Keratinocyte (primary cell): ENCODE measurements at regions not wholly inside any gene's neighbourhood (a gene's known extent, or its start where the extent isn't known, plus 50 kb on each side); places are given as distances from the start of the nearest gene placed in this dataset.

Experiments
- DNase-seq: peaks from one replicate; pipeline ENCODE4 v3.0.0-alpha.2; 2011; ENCODE audit warnings: low read depth, missing footprints, low spot score
- FAIRE-seq: peaks from 2 replicates; lab custom pipeline; 2011; peaks lifted over from hg19 to GRCh38; lab: Jason Lieb, UNC
- H2AFZ ChIP-seq: 2 replicates; pipeline ENCODE4 v1.6.0; 2012; ENCODE audit warnings: low read length, control low read depth, inconsistent platforms; ENCODE audit not compliant: control insufficient read depth
- H3K27ac ChIP-seq: 2 replicates; pipeline ENCODE4 v1.5.1; 2011; ENCODE audit warnings: low read length; ENCODE audit not compliant: control insufficient read depth, insufficient read depth
- H3K27me3 ChIP-seq: 3 replicates; pipeline ENCODE4 v1.6.0; 2011; ENCODE audit warnings: low read length; ENCODE audit not compliant: control insufficient read depth, insufficient read depth; ENCODE audit errors: extremely low read depth
- H3K36me3 ChIP-seq, 2 experiments: 2 replicates in 1 of 2; 3 replicates in 1 of 2; pipeline ENCODE4 v1.5.1; 2011; ENCODE audit warnings: low read length in 2 of 2, mild to moderate bottlenecking in 1 of 2; ENCODE audit not compliant: control insufficient read depth in 2 of 2, insufficient read depth in 2 of 2; ENCODE audit errors: extremely low read depth in 1 of 2
- H3K4me1 ChIP-seq: 3 replicates; pipeline ENCODE4 v1.5.1; 2011; ENCODE audit warnings: low read length; ENCODE audit not compliant: control insufficient read depth, insufficient read depth; ENCODE audit errors: extremely low read depth
- H3K4me2 ChIP-seq: 3 replicates; pipeline ENCODE4 v1.6.0; 2011; ENCODE audit warnings: low read depth, low read length; ENCODE audit not compliant: control insufficient read depth, insufficient read depth; ENCODE audit errors: extremely low read depth
- H3K4me3 ChIP-seq, 3 experiments: fragments of 200-600 bp in 1 of 3; sonication (generic) in 1 of 3; 2 replicates in 2 of 3; 3 replicates in 1 of 3; pipeline ENCODE4 v1.5.1; 2011 to 2016; ENCODE audit warnings: low read length in 3 of 3, mild to moderate bottlenecking in 3 of 3, control low read depth in 2 of 3, inconsistent platforms in 1 of 3, low read depth in 1 of 3, mixed read lengths in 1 of 3, mixed run types in 1 of 3, moderate library complexity in 1 of 3; ENCODE audit not compliant: control insufficient read depth in 2 of 3, insufficient read depth in 2 of 3; ENCODE audit errors: extremely low read depth in 1 of 3
- H3K79me2 ChIP-seq: 2 replicates; pipeline ENCODE4 v1.6.0; 2012; ENCODE audit warnings: low read length; ENCODE audit not compliant: control insufficient read depth, insufficient read depth
- H3K9ac ChIP-seq: 3 replicates; pipeline ENCODE4 v1.6.0; 2011; ENCODE audit warnings: low read length; ENCODE audit not compliant: control insufficient read depth, insufficient read depth; ENCODE audit errors: extremely low read depth
- H3K9me1 ChIP-seq: 3 replicates; pipeline ENCODE4 v1.6.0; 2011; ENCODE audit warnings: low read length; ENCODE audit not compliant: control insufficient read depth, insufficient read depth; ENCODE audit errors: extremely low read depth
- H3K9me3 ChIP-seq: 2 replicates; pipeline ENCODE4 v1.5.1; 2012; ENCODE audit warnings: low read depth, low read length; ENCODE audit not compliant: control insufficient read depth
- H4K20me1 ChIP-seq: 3 replicates; pipeline ENCODE4 v1.6.0; 2011; ENCODE audit warnings: low read length; ENCODE audit not compliant: control insufficient read depth, insufficient read depth; ENCODE audit errors: extremely low read depth
- EZH2 ChIP-seq: IDR thresholded peaks from one replicate; pipeline ENCODE4 v1.6.1; 2012; ENCODE audit warnings: inconsistent platforms, mild to moderate bottlenecking, low read length, moderate library complexity
- dilution Hi-C: fragments of 300-500 bp; cut with MboI; formaldehyde crosslinking; loops from one replicate; pipeline ENCODE4 v1.7.0; 2020; ENCODE audit warnings: low sequenced_read_pairs; ENCODE audit not compliant: extremely low pct_ligation_motif_present
- TF ChIP-seq, protein P1 (sequence below), 3 experiments: IDR thresholded peaks in 1 of 3; conservative IDR thresholded peaks in 1 of 3; optimal IDR thresholded peaks in 1 of 3; 2 replicates in 2 of 3; 3 replicates in 1 of 3; pipeline versions ENCODE3 to v1.5.1; 2011; ENCODE audit warnings: low read length in 3 of 3, mild to moderate bottlenecking in 3 of 3, moderate library complexity in 2 of 3, control low read depth in 1 of 3, inconsistent platforms in 1 of 3; ENCODE audit not compliant: insufficient read depth in 2 of 3; ENCODE audit errors: extremely low read depth in 1 of 3

DNA sequence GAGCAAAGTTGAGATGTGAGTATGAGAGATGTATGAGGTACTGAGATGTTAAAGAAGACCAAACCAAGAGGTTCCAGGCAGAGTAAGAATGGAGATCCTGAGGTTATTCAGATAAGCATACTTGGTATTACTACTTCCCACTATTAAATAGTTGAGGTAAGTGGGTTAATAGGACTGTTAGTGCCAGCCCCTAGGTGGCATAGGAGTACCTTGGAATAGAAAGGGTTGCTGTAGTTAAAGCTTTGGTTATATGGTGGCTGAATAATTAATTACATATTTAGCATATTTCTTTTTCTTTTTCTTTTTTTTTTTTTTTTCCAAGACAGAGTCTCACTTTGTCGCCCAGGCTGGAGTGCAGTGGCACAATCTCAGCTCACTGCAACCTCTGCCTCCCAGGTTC is 397.9 kb upstream of the TMPRSS15 start:
- Histone ChIP-seq H3K9ac (no peak overlapping the region), H3K4me2 (no peak overlapping the region), H4K20me1 (no peaks in the 10 kb centered on the region), H3K4me3 (no peak overlapping the region), H3K4me1 (no peaks in the 10 kb centered on the region), H2AFZ (no peak overlapping the region), H3K27ac (no peak overlapping the region), H3K36me3 (no peaks in the 10 kb centered on the region), H3K9me1 (no peaks in the 10 kb centered on the region), H3K9me3 (no peaks in the 10 kb centered on the region), H3K27me3 (no peaks in the 10 kb centered on the region), H3K79me2 (no peaks in the 10 kb centered on the region)
- no peak for TF ChIP-seq EZH2
- TF ChIP-seq, protein P1, sequence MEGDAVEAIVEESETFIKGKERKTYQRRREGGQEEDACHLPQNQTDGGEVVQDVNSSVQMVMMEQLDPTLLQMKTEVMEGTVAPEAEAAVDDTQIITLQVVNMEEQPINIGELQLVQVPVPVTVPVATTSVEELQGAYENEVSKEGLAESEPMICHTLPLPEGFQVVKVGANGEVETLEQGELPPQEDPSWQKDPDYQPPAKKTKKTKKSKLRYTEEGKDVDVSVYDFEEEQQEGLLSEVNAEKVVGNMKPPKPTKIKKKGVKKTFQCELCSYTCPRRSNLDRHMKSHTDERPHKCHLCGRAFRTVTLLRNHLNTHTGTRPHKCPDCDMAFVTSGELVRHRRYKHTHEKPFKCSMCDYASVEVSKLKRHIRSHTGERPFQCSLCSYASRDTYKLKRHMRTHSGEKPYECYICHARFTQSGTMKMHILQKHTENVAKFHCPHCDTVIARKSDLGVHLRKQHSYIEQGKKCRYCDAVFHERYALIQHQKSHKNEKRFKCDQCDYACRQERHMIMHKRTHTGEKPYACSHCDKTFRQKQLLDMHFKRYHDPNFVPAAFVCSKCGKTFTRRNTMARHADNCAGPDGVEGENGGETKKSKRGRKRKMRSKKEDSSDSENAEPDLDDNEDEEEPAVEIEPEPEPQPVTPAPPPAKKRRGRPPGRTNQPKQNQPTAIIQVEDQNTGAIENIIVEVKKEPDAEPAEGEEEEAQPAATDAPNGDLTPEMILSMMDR (optimal IDR thresholded peaks at IDR 0.05 in 1 of 3, IDR thresholded peaks at IDR 0.05 in 1 of 3, conservative IDR thresholded peaks at IDR 0.05 in 1 of 3; ENCODE audit: extremely low read depth in 1 of 3, insufficient read depth in 2 of 3, low read length in 3 of 3), result peak in 2 of 3 experiments; percentile 42 to 51
- DNase-seq (no peak), FAIRE-seq (no peak)
- dilution Hi-C loops, result no loop called here

DNA sequence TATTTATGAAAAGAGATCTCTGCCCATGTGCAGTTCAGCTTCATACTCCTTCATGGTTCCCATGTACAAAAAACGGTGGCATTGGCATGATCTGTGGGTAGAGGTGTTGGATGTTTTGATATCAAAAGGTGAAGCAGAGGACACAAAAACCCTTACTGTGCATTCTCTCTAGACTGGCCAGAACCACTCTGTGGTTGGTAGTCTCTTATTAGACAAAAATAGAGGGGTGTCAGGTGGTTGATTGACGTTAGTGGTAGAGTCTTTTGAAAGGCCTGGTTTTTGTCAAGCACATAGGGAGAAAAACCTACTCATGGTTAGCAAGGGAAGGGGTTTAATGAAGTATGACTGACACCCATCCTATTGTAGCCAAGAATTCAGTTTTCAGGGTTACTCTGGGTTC is 400.0 kb upstream of the TMPRSS15 start:
- no peaks in the 10 kb centered on the region for H3K4me1 ChIP-seq
- no peaks in the 10 kb centered on the region for H4K20me1 ChIP-seq
- H3K27ac ChIP-seq, result no peak overlapping the region
- H3K4me3 ChIP-seq, result no peak overlapping the region
- no peaks in the 10 kb centered on the region for H3K9me1 ChIP-seq
- H3K9ac ChIP-seq, result no peak overlapping the region
- H3K4me2 ChIP-seq, result no peak overlapping the region
- TF ChIP-seq, protein P1 (optimal IDR thresholded peaks at IDR 0.05 in 1 of 3, IDR thresholded peaks at IDR 0.05 in 1 of 3, conservative IDR thresholded peaks at IDR 0.05 in 1 of 3; ENCODE audit: extremely low read depth in 1 of 3, insufficient read depth in 2 of 3, low read length in 3 of 3), result no peak
- TF ChIP-seq EZH2, result no peak
- no peaks in the 10 kb centered on the region for H3K79me2 ChIP-seq
- H3K36me3 ChIP-seq, result no peaks in the 10 kb centered on the region
- no peak for DNase-seq
- FAIRE-seq, result no peak
- H3K9me3 ChIP-seq, result no peaks in the 10 kb centered on the region
- dilution Hi-C loops, result no loop called here
- H2AFZ ChIP-seq, result no peak overlapping the region
- H3K27me3 ChIP-seq, result no peaks in the 10 kb centered on the region
